IMR-90 (cell line): ENCODE measurements at regions not wholly inside any gene's neighbourhood (a gene's known extent, or its start where the extent isn't known, plus 50 kb on each side); places are given as distances from the start of the nearest gene placed in this dataset.

Experiments
- ATAC-seq: fragments of 200-7000 bp; cut with Tn5 transposase; 2 replicates; pipeline ENCODE4 v1.9.1; 2020; ENCODE audit warnings: low read depth, mild to moderate bottlenecking, moderate library complexity
- BruUV-seq: library from RNA; stranded (reverse); fragments of 400-500 nt; replicated peaks from 2 replicates; lab custom pipeline; 2021; lab: Mats Ljungman, UMichigan
- CTCF ChIA-PET: fragments of 300-600 bp; formaldehyde crosslinking; extraction: SDS; loops from one replicate; lab custom pipeline; 2021; ENCODE audit warnings: antibody characterized with exemption; lab: Yijun Ruan, JAX
- POLR2A ChIA-PET: fragments of 300-600 bp; sonication (Branson Sonifier 250); formaldehyde crosslinking; loops from one replicate; lab custom pipeline; 2022; ENCODE audit warnings: antibody characterized with exemption; ENCODE audit not compliant: unreplicated experiment; lab: Charles Lee
- DNase-seq: peaks from one replicate; pipeline ENCODE4 v3.0.0; 2013
- H2AFZ ChIP-seq: replicated peaks from 2 replicates; pipeline ENCODE3; 2013; ENCODE audit warnings: low read length, mild to moderate bottlenecking; ENCODE audit not compliant: poor library complexity
- H2AK5ac ChIP-seq: 2 replicates; pipeline ENCODE4 v1.6.1; 2013; ENCODE audit warnings: low read depth, low read length, inconsistent platforms
- H2AK9ac ChIP-seq: replicated peaks from 2 replicates; pipeline ENCODE3; 2013; ENCODE audit warnings: mild to moderate bottlenecking, low read depth, low read length, moderate library complexity; ENCODE audit not compliant: poor library complexity
- H2BK120ac ChIP-seq: 2 replicates; pipeline ENCODE4 v1.6.1; 2013; ENCODE audit warnings: low read depth, low read length, inconsistent platforms
- H2BK15ac ChIP-seq: 3 replicates; pipeline ENCODE4 v1.6.1; 2013; ENCODE audit warnings: low read depth, low read length, inconsistent platforms
- H2BK20ac ChIP-seq: 2 replicates; pipeline ENCODE4 v1.6.1; 2013; ENCODE audit warnings: low read depth, mild to moderate bottlenecking, inconsistent platforms, low read length, moderate library complexity
- H2BK5ac ChIP-seq: 2 replicates; pipeline ENCODE4 v1.6.1; 2013; ENCODE audit warnings: mild to moderate bottlenecking, low read depth, low read length, inconsistent platforms; ENCODE audit not compliant: poor library complexity, severe bottlenecking
- H3K14ac ChIP-seq: replicated peaks from 2 replicates; pipeline ENCODE4 v1.6.1; 2013; ENCODE audit warnings: low read depth, low read length, inconsistent platforms
- H3K18ac ChIP-seq: 2 replicates; pipeline ENCODE4 v1.6.1; 2013; ENCODE audit warnings: low read depth, low read length, control low read depth
- H3K23ac ChIP-seq: 2 replicates; pipeline ENCODE4 v1.6.1; 2013; ENCODE audit warnings: low read depth, low read length, inconsistent platforms
- H3K27ac ChIP-seq: 2 replicates; pipeline ENCODE4 v1.5.1; 2013; ENCODE audit warnings: mild to moderate bottlenecking, control low read depth, low read length; ENCODE audit not compliant: insufficient read depth
- H3K27me3 ChIP-seq: 2 replicates; pipeline ENCODE4 v1.6.1; 2013; ENCODE audit warnings: low read length; ENCODE audit not compliant: control insufficient read depth, insufficient read depth
- H3K36me3 ChIP-seq: 2 replicates; pipeline ENCODE4 v1.6.1; 2013; ENCODE audit warnings: low read length, mixed read lengths; ENCODE audit not compliant: control insufficient read depth, insufficient read depth
- H3K4ac ChIP-seq: 2 replicates; pipeline ENCODE4 v1.6.1; 2013; ENCODE audit warnings: low read depth, low read length, inconsistent platforms
- H3K4me1 ChIP-seq: 2 replicates; pipeline ENCODE4 v1.6.1; 2013; ENCODE audit warnings: low read length, mixed read lengths; ENCODE audit not compliant: control insufficient read depth, insufficient read depth
- H3K4me2 ChIP-seq: 2 replicates; pipeline ENCODE4 v1.6.1; 2013; ENCODE audit warnings: low read depth, mild to moderate bottlenecking, control low read depth, low read length, moderate library complexity
- H3K4me3 ChIP-seq: 2 replicates; pipeline ENCODE4 v1.5.1; 2013; ENCODE audit warnings: low read depth, mild to moderate bottlenecking, control low read depth, low read length, moderate library complexity; ENCODE audit not compliant: insufficient read depth
- H3K56ac ChIP-seq: 2 replicates; pipeline ENCODE4 v1.6.1; 2013; ENCODE audit warnings: low read length, inconsistent platforms; ENCODE audit not compliant: insufficient read depth; ENCODE audit errors: extremely low read depth
- H3K79me1 ChIP-seq, 2 experiments: 2 replicates each; pipeline ENCODE4 v1.6.1; 2013; ENCODE audit warnings: low read length in 2 of 2, inconsistent platforms in 1 of 2, low read depth in 1 of 2
- H3K9ac ChIP-seq: 2 replicates; pipeline ENCODE4 v1.6.1; 2013; ENCODE audit warnings: low read depth, low read length, control low read depth
- H3K9me1 ChIP-seq: 2 replicates; pipeline ENCODE4 v1.6.1; 2013; ENCODE audit warnings: low read length, inconsistent platforms; ENCODE audit not compliant: insufficient read depth
- H3K9me3 ChIP-seq: 2 replicates; pipeline ENCODE4 v1.6.1; 2013; ENCODE audit warnings: low read length; ENCODE audit not compliant: control insufficient read depth, insufficient read depth
- H4K20me1 ChIP-seq: 2 replicates; pipeline ENCODE4 v1.6.1; 2013; ENCODE audit warnings: low read length, inconsistent platforms; ENCODE audit not compliant: insufficient read depth
- H4K5ac ChIP-seq: 2 replicates; pipeline ENCODE4 v1.6.1; 2013; ENCODE audit warnings: mild to moderate bottlenecking, low read depth, low read length, control low read depth
- H4K8ac ChIP-seq, 2 experiments: 2 replicates each; pipeline ENCODE4 v1.6.1; 2013; ENCODE audit warnings: low read depth in 2 of 2, low read length in 2 of 2, control low read depth in 1 of 2, inconsistent platforms in 1 of 2
- H4K91ac ChIP-seq: 2 replicates; pipeline ENCODE4 v1.6.1; 2013; ENCODE audit warnings: low read depth, low read length, inconsistent platforms; ENCODE audit not compliant: insufficient read depth
- CHD1 ChIP-seq: IDR thresholded peaks from 2 replicates; pipeline ENCODE4 v1.6.1; 2012; ENCODE audit warnings: low read depth, low read length, improper control_type of control experiment
- FOS ChIP-seq: fragments of 150-350 bp; IDR thresholded peaks from 2 replicates; pipeline ENCODE4 v1.6.1; 2016; ENCODE audit warnings: low read depth, low read length
- MAFK ChIP-seq: IDR thresholded peaks from 2 replicates; pipeline ENCODE4 v1.6.1; 2012; ENCODE audit warnings: low read depth, low read length, improper control_type of control experiment
- MAZ ChIP-seq: IDR thresholded peaks from 2 replicates; pipeline ENCODE4 v1.6.1; 2012; ENCODE audit warnings: low read depth, mild to moderate bottlenecking, low read length, improper control_type of control experiment, moderate library complexity, borderline replicate concordance
- MXI1 ChIP-seq: IDR thresholded peaks from 2 replicates; pipeline ENCODE4 v1.6.1; 2012; ENCODE audit warnings: low read depth, mild to moderate bottlenecking, low read length, moderate library complexity, borderline replicate concordance
- NFE2L2 ChIP-seq: fragments of 150-350 bp; IDR thresholded peaks from 2 replicates; pipeline ENCODE4 v1.6.1; 2016; ENCODE audit warnings: low read depth, mild to moderate bottlenecking, low read length
- POLR2A ChIP-seq: IDR thresholded peaks from 2 replicates; pipeline ENCODE4 v1.6.1; 2012; ENCODE audit warnings: mild to moderate bottlenecking, low read depth, low read length
- RAD21 ChIP-seq: IDR thresholded peaks from 2 replicates; pipeline ENCODE4 v1.6.1; 2012; ENCODE audit warnings: low read length, improper control_type of control experiment
- RCOR1 ChIP-seq: IDR thresholded peaks from 2 replicates; pipeline ENCODE4 v1.6.1; 2012; ENCODE audit warnings: mild to moderate bottlenecking, low read length, improper control_type of control experiment; ENCODE audit not compliant: insufficient replicate concordance
- SMC3 ChIP-seq: fragments of 150-350 bp; IDR thresholded peaks from 2 replicates; pipeline ENCODE4 v1.6.1; 2016; ENCODE audit warnings: low read depth, mild to moderate bottlenecking, antibody characterized with exemption, low read length, moderate library complexity
- WGBS, 2 experiments: methylation state at CpG; one replicate each; pipeline versions ENCODE4 v1.1.5 to v1.1.7; 2013; ENCODE audit warnings: missing lambda C conversion rate in 2 of 2; ENCODE audit not compliant: insufficient read length in 1 of 2; ENCODE audit errors: extremely low coverage in 2 of 2; 5-methylcytosine and 5-hydroxymethylcytosine counted together
- dilution Hi-C: fragments of 300-500 bp; cut with HindIII; formaldehyde crosslinking; loops from one replicate; pipeline ENCODE4 v1.14.3; 2018; ENCODE audit warnings: low sequenced_read_pairs; ENCODE audit not compliant: unreplicated experiment
- in situ Hi-C: fragments of 300-500 bp; cut with MboI; formaldehyde crosslinking; loops from 3 replicates; pipeline ENCODE4 v1.14.3; 2019; ENCODE audit warnings: low sequenced_read_pairs, inconsistent platforms, mixed read lengths
- intact Hi-C: fragments of 100-400 bp; cut with micrococcal nuclease; formaldehyde crosslinking; loops from 2 replicates; pipeline ENCODE4 v1.10.0; 2022
- TF ChIP-seq, protein P1 (sequence below): fragments of 150-350 bp; IDR thresholded peaks from 2 replicates; pipeline ENCODE4 v1.6.1; 2016; ENCODE audit warnings: low read depth, mild to moderate bottlenecking, low read length, moderate library complexity, borderline replicate concordance

DNA sequence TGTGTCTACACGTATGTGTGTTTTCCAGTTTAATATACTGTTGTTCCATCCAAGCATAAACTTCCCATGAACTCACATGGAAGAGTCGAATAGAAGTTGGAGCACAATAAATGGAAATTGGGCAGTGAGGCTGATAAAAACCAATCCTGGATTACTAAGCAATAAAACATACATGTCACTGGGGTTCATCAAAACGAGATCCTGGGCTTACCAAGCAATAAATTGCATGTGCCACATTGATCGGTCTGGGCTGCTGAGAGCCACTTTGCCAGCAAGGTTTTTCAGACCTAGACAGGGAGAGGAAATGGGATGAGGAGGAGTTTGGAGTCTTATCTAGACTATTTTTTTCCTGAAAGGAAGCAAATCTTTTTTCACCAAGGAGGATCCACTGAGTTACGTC is 322.3 kb upstream of the C16orf82 start:
- Histone ChIP-seq H3K23ac (no peak overlapping the region), H2BK120ac (no peak overlapping the region), H3K9ac (no peak overlapping the region), H2BK15ac (no peak overlapping the region), H3K27ac (no peak overlapping the region), H2BK20ac (no peak overlapping the region), H3K4me2 (no peak overlapping the region), H3K79me1 (no peaks in the 10 kb centered on the region), H3K27me3 (no peaks in the 10 kb centered on the region), H3K18ac (no peak overlapping the region), H4K5ac (no peak overlapping the region), H4K8ac (no peak overlapping the region), H3K36me3 (no peaks in the 10 kb centered on the region), H2AK5ac (no peak overlapping the region), H3K9me1 (no peaks in the 10 kb centered on the region), H2AK9ac (no peak overlapping the region), H3K9me3 (no peaks in the 10 kb centered on the region; the same call in 1 of the 2 replicates), H3K4me3 (no peak overlapping the region), H3K4ac (no peak overlapping the region), H3K4me1 (no peaks in the 10 kb centered on the region), H4K20me1 (no peaks in the 10 kb centered on the region), H2AFZ (no peak overlapping the region), H3K56ac (no peak overlapping the region), H4K91ac (no peak overlapping the region), H2BK5ac (no peak overlapping the region), H3K14ac (no peak overlapping the region)
- no TSS peak for BruUV-seq
- in situ Hi-C loops (no loop called here), intact Hi-C loops (no loop called here), dilution Hi-C loops (no loop called here)
- no peak for DNase-seq
- WGBS, 2 experiments, result no CpG with 5 or more reads among the region's 5 CpGs
- TF ChIP-seq MAZ (no peak), RAD21 (no peak), NFE2L2 (no peak), MAFK (no peak), RCOR1 (no peak), FOS (no peak), CHD1 (no peak), SMC3 (no peak), POLR2A (no peak), MXI1 (no peak)
- TF ChIP-seq, protein P1, sequence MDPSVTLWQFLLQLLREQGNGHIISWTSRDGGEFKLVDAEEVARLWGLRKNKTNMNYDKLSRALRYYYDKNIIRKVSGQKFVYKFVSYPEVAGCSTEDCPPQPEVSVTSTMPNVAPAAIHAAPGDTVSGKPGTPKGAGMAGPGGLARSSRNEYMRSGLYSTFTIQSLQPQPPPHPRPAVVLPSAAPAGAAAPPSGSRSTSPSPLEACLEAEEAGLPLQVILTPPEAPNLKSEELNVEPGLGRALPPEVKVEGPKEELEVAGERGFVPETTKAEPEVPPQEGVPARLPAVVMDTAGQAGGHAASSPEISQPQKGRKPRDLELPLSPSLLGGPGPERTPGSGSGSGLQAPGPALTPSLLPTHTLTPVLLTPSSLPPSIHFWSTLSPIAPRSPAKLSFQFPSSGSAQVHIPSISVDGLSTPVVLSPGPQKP, result no peak
- POLR2A ChIA-PET, result no interaction called here
- CTCF ChIA-PET, result no interaction called here
- ATAC-seq, result no peak
